Mononuclear cell (primary cell): ENCODE measurements at regions not wholly inside any gene's neighbourhood (a gene's known extent, or its start where the extent isn't known, plus 50 kb on each side); places are given as distances from the start of the nearest gene placed in this dataset.
A peak's percentile ranks its signal among the peaks of the same experiment; 100 is the strongest.

ENCODE experiments used
- H3K27me3 ChIP-seq: 2 replicates; pipeline ENCODE4 v1.6.0; 2011; ENCODE audit warnings: low read length, control low read depth; ENCODE audit not compliant: insufficient read depth
- H3K4me1 ChIP-seq: 2 replicates; pipeline ENCODE4 v1.5.1; 2011; ENCODE audit warnings: mild to moderate bottlenecking, low read length, control low read depth; ENCODE audit not compliant: insufficient read depth
- H3K4me3 ChIP-seq: 2 replicates; pipeline ENCODE4 v1.5.1; 2011; ENCODE audit warnings: mild to moderate bottlenecking, low read length, moderate library complexity
- H3K9me3 ChIP-seq: 2 replicates; pipeline ENCODE4 v1.5.1; 2011; ENCODE audit warnings: low read depth, mild to moderate bottlenecking, control low read depth, low read length

DNA sequence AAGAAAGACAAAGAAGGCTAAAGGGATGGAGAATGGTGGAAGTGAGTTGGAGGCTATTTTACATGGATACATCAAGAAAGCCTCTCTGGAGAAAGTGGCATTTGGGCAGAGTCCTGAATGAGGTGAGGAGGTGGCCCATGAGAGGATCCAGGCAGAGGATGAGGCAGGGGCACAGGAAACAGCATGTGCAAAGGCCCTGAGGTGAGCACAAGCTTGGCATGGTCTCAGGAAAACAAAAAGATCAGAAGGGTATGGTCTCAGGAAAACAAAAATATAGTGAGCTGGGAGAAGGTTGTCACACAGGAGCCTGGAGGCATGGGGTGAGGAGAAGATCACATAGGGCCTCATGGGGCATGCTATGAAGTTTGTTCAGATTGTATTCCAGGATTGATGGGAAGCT lies 62.1 kb upstream of the F3 start:
- Histone ChIP-seq H3K4me1 (peaks cover 61% of the 10 kb centered on the region), H3K27me3 (peaks cover 3% of the 10 kb centered on the region), H3K4me3 (no peak overlapping the region), H3K9me3 (no peaks in the 10 kb centered on the region)

DNA sequence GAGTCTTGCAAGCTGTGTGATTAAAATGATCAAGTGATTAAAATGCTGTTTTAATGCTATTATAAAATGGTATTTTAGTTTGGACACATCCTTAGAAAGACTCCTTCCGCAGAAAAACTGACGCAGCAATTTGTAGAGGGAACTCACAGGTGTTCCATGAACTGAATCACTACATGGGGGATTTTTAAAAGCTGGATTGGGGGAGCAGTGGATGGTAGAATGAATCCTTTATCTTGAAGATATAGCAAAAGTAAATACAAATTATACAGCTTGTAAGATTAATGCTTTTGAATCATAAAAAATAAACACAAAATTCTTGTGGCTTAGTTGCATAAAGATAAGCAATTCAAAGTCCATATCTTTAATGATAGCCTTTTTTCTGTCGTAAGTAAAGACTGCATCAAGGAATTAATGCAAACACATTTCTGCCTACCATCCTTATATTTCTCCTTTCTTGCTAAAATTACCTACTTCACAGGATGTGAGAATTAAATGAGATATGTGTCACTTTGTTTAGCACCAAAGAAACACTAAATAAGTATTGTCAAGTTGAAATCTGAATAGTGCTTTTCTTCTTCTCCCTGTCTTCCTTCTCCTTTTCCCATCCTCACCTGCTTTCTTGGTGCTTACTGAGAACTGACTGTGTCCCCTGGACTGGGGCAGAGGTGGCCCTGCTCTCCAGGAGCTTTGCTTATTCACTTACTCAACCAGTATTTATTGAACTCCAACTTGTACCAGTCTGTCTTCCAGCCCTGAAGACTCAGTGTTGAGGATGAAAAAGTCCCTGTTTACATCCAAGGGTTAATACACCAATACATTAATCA lies 61.5 kb upstream of the F3 start:
- H3K4me1 ChIP-seq: peaks cover 60% of the 10 kb centered on the region
- peaks cover 3% of the 10 kb centered on the region for H3K27me3 ChIP-seq
- H3K9me3 ChIP-seq: no peaks in the 10 kb centered on the region
- peak overlapping the region; percentile 6 for H3K4me3 ChIP-seq

DNA sequence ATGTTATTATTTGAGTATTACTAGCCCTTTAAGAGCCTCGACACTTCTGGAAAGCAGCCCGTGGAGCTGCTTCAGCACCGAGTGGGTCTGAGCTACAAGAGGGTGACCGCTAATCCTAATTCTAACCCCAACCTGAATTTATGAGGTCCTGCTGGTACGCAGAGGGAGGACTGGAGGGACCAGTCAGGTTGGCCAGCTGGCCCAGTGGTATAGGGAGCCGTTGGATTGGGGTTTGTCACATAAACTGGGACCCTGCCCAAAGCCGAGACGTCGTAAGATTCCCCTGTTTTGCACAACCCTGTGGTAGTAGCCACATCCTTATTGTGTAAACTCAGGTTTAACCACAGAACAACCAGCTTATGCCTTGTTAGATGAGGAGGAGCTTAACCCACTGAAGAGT lies 60.8 kb upstream of the F3 start:
- peaks cover 3% of the 10 kb centered on the region for H3K27me3 ChIP-seq
- no peaks in the 10 kb centered on the region for H3K9me3 ChIP-seq
- H3K4me3 ChIP-seq: peak overlapping the region; percentile 6
- peaks cover 62% of the 10 kb centered on the region for H3K4me1 ChIP-seq

DNA sequence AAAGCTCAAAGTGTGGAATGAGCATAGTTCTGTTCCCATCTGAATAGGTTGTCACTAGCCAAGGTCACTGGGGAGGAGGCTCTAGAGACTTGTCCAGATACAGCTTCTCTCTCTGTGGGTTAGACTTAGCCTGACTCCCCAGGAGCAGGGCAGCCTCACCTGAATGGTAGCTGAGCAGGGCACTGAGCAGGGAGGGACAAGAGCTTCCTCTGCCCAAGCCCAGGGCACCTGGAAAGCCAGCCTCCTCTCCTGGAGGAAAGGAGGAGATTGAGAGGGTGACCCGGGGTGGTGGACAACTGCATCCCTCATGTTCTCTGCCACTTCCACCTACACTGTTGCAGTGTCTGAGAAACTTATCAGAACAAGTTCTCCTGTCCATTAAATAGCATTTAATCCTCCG lies 59.0 kb upstream of the F3 start:
- no peaks in the 10 kb centered on the region for H3K9me3 ChIP-seq
- no peak overlapping the region for H3K4me3 ChIP-seq
- peaks cover 51% of the 10 kb centered on the region for H3K4me1 ChIP-seq
- peaks cover 3% of the 10 kb centered on the region for H3K27me3 ChIP-seq

DNA sequence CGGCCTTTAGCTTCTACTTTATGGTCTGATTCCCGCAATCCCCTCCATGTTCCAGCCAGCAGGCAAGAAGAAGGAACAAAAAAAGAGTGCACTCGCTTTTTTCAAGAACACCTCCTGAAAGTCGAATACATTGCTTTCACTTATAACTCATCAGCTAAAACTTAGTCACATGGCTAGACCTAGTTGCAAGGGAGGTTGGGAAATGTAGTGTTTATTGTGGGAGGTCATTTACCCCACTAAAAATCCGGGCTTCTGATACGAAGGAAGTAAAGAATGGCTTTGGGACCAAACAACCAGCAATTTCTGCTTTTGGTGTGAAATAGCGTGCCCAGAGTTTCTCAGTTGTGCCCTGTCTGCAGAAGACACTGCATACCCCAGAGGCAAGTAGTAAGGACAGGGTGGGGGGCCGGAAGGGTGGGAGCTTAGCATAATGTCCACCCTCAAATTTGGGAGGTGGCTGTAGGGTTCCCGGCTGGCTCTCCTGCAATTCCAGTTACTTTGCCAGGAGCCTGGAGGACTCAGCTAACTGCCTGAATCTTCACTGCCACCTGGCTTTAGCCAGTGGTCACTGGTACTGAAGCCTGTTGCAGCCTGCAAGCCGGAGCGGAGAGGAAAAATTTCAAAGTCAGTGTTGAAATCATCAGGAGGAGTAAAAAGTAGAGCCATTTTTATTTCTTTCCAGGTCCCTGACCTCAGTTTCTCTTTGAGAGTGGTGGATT lies 57.7 kb upstream of the F3 start:
- peaks cover 3% of the 10 kb centered on the region for H3K27me3 ChIP-seq
- H3K4me1 ChIP-seq: peaks cover 51% of the 10 kb centered on the region
- no peak overlapping the region for H3K4me3 ChIP-seq
- no peaks in the 10 kb centered on the region for H3K9me3 ChIP-seq

DNA sequence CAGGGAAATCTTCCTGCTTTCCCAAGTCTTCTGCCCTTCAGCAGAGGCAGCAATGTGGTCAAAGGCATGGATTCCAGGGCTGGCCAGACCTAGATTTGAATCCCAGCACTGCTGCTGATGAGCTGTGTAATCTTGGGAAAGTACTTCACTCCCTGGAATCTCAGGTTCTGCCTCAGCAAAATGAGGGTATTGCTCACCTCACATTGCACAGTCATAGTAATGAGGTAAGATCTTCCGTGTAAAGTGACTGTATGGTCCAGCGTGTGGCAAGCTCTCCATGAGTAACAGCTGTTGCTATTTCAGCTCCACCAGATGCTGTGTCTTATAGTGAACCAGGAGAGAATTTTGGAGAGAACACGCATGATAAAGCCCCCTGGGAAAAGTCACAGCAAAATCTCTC lies 56.1 kb upstream of the F3 start:
- peaks cover 3% of the 10 kb centered on the region for H3K27me3 ChIP-seq
- H3K4me3 ChIP-seq: no peak overlapping the region
- H3K9me3 ChIP-seq: no peaks in the 10 kb centered on the region
- H3K4me1 ChIP-seq: peaks cover 38% of the 10 kb centered on the region

DNA sequence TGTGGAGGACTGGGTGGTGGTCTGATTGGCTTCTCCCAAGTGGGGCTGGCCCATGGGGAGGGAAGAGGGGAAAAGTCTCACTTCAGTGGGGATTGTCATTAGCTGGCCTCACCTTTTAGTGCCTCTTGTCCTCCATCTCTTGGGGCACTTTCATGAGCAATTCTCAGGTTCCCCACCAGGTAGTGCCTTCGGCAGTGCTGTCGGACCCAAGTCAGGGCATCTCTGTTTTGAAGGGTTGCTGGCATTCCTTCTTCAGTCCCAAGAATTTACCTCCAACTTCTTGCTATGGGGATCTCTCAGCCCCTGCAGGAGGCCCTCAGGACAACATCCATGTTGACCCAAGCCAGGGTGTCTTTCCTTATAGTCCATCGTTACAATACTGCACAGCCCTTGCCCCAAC lies 54.7 kb upstream of the F3 start:
- Histone ChIP-seq H3K27me3 (peaks cover 3% of the 10 kb centered on the region), H3K4me3 (no peak overlapping the region), H3K4me1 (peaks cover 24% of the 10 kb centered on the region), H3K9me3 (no peaks in the 10 kb centered on the region)

DNA sequence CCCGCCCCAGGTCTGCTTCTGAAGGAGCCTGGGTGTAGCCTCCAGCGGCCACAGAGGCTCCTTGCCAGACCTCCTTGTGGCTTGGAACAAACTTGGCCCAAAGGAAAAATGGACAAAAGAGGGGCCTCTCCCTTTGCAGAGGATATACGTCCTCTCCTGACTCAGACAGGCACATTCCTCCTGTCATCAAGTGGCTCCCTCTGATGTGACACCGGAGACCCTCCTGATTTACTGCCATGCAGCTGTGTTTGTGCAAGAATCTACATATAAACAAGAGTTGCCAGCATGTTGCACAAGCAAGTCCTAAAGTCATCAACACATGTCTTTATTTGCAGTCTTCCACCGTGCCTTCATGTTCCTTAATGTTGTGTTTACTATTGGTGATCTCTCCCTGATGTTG lies 54.1 kb upstream of the F3 start:
- Histone ChIP-seq H3K9me3 (no peaks in the 10 kb centered on the region), H3K4me1 (peaks cover 18% of the 10 kb centered on the region), H3K27me3 (no peaks in the 10 kb centered on the region), H3K4me3 (no peak overlapping the region)

DNA sequence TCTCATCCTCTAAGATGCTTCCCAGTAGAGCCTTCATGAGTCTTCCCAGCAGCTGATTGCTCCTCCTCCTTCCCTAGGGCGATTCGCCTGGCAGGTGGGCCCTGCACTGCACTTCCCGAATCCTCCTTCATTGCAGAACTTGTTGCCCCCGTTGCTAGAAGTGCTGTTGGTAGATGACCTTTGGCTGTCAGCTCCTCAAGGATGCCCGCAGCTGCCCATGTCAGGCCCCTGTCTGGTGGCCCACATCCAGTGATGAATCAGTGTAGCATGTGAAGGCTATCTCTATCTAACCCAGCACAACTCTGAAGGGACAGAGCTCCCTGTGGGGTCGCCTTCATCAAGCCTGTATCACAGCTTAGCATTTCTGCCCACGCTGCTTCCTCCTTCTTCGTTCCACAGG lies 52.1 kb upstream of the F3 start:
- Histone ChIP-seq H3K27me3 (no peaks in the 10 kb centered on the region), H3K4me3 (no peak overlapping the region), H3K4me1 (peaks cover 5% of the 10 kb centered on the region), H3K9me3 (no peaks in the 10 kb centered on the region)

DNA sequence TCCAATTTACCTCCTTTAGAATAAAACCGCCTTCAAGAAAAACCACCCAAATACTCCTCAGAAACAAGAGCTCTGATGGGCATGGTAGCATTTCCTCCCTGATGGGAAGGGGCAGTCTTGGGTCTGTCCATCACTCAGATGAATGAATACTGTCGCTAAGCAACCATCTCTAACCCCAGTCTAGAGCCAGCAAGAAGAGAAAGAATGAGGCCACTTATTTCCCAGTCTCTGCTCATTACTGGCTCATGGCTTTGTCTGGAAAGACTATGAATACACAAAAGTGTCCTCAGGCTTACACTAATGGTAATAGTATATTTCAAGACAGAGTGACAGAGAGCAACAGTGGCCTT lies 51.0 kb upstream of the F3 start:
- Histone ChIP-seq H3K9me3 (no peaks in the 10 kb centered on the region), H3K4me3 (no peak overlapping the region), H3K27me3 (no peaks in the 10 kb centered on the region), H3K4me1 (peaks cover 1% of the 10 kb centered on the region)

DNA sequence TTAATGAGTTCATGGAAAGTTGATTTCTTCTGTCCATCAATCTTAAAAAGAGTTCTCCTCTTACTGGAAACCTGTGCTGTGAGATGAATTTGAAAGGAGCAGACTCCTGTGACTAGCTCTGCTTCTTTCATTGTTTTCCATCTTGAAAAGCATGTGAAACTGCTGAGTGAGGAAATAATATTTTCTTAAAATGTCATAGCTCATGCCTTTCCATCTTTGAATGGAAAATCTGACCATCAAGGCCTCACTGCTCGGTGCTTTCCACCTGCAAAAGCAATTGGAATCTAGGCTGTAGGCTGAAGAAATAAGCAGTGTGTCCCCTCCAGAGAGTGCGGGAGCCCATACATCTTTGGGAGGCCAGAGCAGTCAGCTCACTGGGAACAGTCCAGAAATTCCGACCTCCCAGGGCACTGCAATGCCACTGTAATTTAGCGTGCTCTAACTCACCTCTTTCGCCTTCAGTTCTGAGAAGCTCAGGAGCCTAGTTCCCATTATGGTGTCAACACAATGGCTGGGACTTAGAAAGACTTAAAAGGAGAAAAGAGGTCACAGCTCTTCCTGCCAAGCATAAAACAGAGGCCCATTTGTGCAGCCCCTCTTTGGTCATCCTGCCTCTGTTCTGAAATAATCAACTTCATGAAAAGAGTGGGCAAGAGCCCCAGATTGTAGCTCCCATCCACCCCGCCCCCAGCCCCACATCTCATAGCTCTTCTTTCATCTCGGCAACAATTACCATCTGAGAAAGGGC lies 50.4 kb upstream of the F3 start:
- H3K27me3 ChIP-seq: no peaks in the 10 kb centered on the region
- no peak overlapping the region for H3K4me3 ChIP-seq
- H3K9me3 ChIP-seq: no peaks in the 10 kb centered on the region
- H3K4me1 ChIP-seq: no peaks in the 10 kb centered on the region
